ENCODE measurements at regions not wholly inside any gene's neighbourhood (a gene's known extent, or its start where the extent isn't known, plus 50 kb on each side); places are given as distances from the start of the nearest gene placed in this dataset.
"Not testable (repeated sequence)": the region's sequence is repeated elsewhere in the genome, so short reads cannot be mapped to it uniquely, and the experiment has no call there.

- no peaks in the 10 kb centered on the region for H3K9me3 ChIP-seq
- no peak for DNase-seq
- no peaks in the 10 kb centered on the region for H3K36me3 ChIP-seq
- no peaks in the 10 kb centered on the region for H3K27me3 ChIP-seq
- no peak overlapping the region for H3K27ac ChIP-seq
- intact Hi-C loops (cut with DNase I; ENCODE audit: low total_unique reads), result no loop called here
- H3K4me1 ChIP-seq, result peaks cover 0 to 47% (median 0%) of the 10 kb centered on the region in 4 donors
- H3K4me3 ChIP-seq, result no peak overlapping the region
- TF ChIP-seq CTCF (IDR thresholded peaks at IDR 0.05), result no peak
Measured at GRCh38 chr3:30531017-30531570, 75.3 kb upstream of the TGFBR2 start.

- peaks cover 0 to 31% (median 0%) of the 10 kb centered on the region in 4 donors for H3K4me1 ChIP-seq
- H3K27me3 ChIP-seq, result no peaks in the 10 kb centered on the region
- no peak for TF ChIP-seq CTCF (IDR thresholded peaks at IDR 0.05)
- H3K36me3 ChIP-seq, result no peaks in the 10 kb centered on the region
- intact Hi-C loops (cut with DNase I; ENCODE audit: low total_unique reads), result no loop called here
- H3K27ac ChIP-seq, result peak overlapping the region; percentile 37 to 54
- H3K9me3 ChIP-seq, result no peaks in the 10 kb centered on the region
- no peak for DNase-seq
- H3K4me3 ChIP-seq, result no peak overlapping the region
Measured at GRCh38 chr3:30535525-30535924, 70.9 kb upstream of the TGFBR2 start.

GRCh38 chr3:30538791-30539190, 67.6 kb upstream of the TGFBR2 start:
- peaks cover 0 to 31% (median 0%) of the 10 kb centered on the region in 4 donors for H3K4me1 ChIP-seq
- no peaks in the 10 kb centered on the region for H3K36me3 ChIP-seq
- no peaks in the 10 kb centered on the region for H3K9me3 ChIP-seq
- DNase-seq, result no peak
- no peaks in the 10 kb centered on the region for H3K27me3 ChIP-seq
- intact Hi-C loops (cut with DNase I; ENCODE audit: low total_unique reads), result no loop called here
- no peak for TF ChIP-seq CTCF (IDR thresholded peaks at IDR 0.05)
- no peak overlapping the region for H3K27ac ChIP-seq
- H3K4me3 ChIP-seq, result no peak overlapping the region

GRCh38 chr3:30539206-30539605, 67.2 kb upstream of the TGFBR2 start:
- Histone ChIP-seq H3K36me3 (no peaks in the 10 kb centered on the region), H3K9me3 (no peaks in the 10 kb centered on the region), H3K4me3 (no peak overlapping the region), H3K4me1 (peaks cover 0 to 31% (median 0%) of the 10 kb centered on the region in 4 donors), H3K27ac (no peak overlapping the region), H3K27me3 (no peaks in the 10 kb centered on the region)
- no peak for DNase-seq
- no peak for TF ChIP-seq CTCF (IDR thresholded peaks at IDR 0.05)
- intact Hi-C loops (cut with DNase I; ENCODE audit: low total_unique reads), result no loop called here

GRCh38 chr3:30539772-30540171, 66.6 kb upstream of the TGFBR2 start:
- H3K27ac ChIP-seq, result no peak overlapping the region
- no peak for TF ChIP-seq CTCF (IDR thresholded peaks at IDR 0.05)
- peaks cover 0 to 29% (median 0%) of the 10 kb centered on the region in 4 donors for H3K4me1 ChIP-seq
- no peaks in the 10 kb centered on the region for H3K9me3 ChIP-seq
- no peaks in the 10 kb centered on the region for H3K36me3 ChIP-seq
- no peak overlapping the region for H3K4me3 ChIP-seq
- intact Hi-C loops (cut with DNase I; ENCODE audit: low total_unique reads), result no loop called here
- H3K27me3 ChIP-seq, result no peaks in the 10 kb centered on the region
- no peak for DNase-seq

GRCh38 chr3:30541156-30541555, 65.2 kb upstream of the TGFBR2 start:
- DNase-seq; H3K4me3 ChIP-seq; H3K9me3 ChIP-seq; H3K36me3 ChIP-seq; H3K27ac ChIP-seq; H3K27me3 ChIP-seq; intact Hi-C loops (cut with DNase I; ENCODE audit: low total_unique reads): not testable (repeated sequence)
- peaks cover 0 to 16% (median 0%) of the 10 kb centered on the region in 4 donors for H3K4me1 ChIP-seq

All from tibial artery (tissue), 4 donors.